ENCODE measurements at regions not wholly inside any gene's neighbourhood (a gene's known extent, or its start where the extent isn't known, plus 50 kb on each side); places are given as distances from the start of the nearest gene placed in this dataset.
"Not testable (repeated sequence)": the region's sequence is repeated elsewhere in the genome, so short reads cannot be mapped to it uniquely, and the experiment has no call there.

DNA sequence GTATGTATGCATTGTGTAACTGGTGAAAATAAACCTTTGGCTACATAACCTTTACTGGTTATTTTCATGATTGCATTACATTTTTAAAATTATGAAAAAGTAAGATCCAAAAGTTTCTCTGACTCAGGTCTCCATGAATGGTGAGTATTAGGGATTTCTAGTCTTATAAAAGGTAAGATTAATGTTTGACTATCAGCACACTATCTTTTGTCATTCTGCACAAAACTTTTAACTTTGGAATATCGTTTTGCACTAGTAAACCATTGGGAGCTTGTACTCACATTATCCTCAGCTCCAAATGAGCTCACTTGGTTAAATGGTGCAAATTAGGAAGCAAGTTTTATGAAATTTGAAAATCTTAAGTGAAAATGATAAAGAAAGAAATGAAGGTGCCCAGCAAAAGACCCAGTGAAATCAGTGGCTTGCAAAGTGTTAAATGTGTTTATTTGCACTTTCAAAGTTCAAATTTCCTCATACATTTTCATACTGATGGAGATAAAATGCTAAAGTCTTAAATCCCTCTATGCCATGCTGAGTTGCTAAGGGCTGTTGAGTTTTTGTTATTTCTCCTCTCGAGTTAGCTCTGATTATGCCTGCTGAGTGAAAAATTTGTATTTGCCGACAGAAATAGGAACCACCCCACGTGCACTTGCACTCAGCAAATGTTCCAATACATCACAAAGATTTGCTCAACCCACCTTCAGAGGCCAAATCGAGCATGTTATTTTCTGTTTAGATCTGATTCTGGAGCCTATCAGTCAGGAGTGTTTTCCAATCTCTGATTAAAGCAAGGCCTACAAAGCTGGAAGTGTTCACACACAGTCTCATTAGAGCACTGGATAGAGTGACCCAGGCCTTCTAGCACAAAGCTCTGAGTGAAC is 885.7 kb downstream of the NR2F1-AS1 start:
- DNase-seq: no peak

DNA sequence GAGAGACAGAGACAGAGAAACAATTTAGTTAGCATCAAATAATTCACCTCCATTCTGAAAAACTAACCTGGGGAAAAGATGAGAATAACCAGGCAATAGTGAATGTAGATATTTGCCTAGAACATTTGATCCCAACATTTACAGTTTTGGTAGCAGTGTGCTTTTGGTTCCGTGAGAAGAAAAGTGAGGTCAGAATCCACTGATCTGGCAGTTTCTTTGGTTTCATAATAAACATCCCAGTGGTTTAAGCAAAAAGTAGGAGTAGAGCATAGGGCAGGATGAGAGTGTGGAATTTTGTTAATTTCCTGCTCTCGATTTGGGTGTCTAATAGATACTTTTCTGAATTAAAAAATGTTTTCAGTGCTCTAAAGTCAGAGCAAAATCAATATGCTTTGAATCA is 887.0 kb downstream of the NR2F1-AS1 start:
- DNase-seq: no peak

DNA sequence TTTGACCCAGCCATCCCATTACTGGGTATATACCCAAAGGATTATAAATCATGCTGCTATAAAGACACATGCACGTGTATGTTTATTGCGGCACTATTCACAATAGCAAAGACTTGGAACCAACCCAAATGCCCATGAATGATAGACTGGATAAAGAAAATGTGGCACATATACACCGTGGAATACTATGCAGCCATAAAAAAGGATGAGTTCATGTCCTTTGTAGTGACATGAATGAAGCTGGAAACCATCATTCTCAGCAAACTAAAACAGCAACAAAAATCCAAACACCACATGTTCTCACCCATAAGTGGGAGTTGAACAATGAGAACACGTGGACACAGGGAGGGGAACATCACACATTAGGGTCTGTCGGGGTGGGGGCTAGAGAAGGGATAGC is 889.1 kb downstream of the NR2F1-AS1 start:
- not testable (repeated sequence) for DNase-seq

DNA sequence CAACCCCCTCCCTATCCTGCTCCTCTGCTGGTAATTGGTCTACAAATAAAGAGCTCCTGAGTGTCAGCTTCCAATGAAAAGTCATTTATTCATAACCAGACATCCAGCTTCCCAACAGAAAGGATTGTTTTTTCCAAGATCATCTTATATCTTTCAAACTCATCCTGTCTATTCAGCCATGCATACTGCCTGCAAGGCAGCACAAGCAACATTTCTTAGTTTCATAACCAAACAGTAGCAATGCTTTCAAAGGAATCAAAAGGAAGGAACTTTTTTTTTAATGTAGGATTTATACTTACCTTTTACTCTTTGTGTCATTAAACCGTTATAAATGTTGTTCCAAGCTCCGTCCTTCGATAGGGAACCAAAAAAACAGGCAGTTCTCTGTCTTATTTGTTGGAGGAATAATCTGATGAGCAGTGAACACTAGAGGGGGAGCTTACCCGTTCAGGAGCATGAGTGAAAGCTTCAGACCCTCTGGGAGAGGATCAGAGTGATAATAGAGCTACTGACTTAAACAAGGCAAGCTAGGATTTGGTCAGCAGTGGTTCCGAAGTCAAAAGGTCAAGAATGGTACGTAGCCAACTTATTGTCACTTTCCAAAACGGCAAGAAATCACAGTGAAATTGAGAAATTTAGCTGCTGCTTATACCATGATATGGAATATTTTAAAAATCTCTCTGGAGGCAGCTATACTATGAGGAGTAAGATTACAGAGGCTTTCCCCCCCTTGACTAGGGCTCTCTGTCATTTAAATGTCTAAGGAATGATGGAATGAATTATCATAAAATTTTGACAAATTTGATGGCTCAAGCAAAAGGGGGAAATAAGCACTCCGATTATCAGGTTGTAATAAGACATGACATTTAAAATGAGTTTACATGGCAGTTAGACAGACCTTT is 892.9 kb downstream of the NR2F1-AS1 start:
- DNase-seq: peak; percentile 60

DNA sequence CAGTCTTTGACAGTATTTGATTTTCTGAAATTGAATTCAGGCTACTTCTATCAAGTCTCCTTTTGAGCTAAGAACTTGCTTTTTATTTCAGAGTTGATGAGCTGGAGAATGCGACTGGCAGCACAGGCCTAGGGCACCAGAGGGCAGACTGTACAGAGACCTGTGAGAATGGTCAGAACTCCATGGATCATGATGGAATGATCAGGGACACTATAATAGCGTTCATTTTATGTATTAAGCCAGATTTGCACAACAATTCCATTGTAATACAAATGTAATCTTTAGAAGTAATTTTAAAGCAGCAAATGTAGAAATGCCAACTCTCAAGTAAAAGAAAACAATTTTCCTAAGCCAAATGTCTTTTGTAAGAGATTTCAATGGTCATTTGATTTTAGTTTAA is 902.4 kb downstream of the NR2F1-AS1 start:
- DNase-seq: no peak

DNA sequence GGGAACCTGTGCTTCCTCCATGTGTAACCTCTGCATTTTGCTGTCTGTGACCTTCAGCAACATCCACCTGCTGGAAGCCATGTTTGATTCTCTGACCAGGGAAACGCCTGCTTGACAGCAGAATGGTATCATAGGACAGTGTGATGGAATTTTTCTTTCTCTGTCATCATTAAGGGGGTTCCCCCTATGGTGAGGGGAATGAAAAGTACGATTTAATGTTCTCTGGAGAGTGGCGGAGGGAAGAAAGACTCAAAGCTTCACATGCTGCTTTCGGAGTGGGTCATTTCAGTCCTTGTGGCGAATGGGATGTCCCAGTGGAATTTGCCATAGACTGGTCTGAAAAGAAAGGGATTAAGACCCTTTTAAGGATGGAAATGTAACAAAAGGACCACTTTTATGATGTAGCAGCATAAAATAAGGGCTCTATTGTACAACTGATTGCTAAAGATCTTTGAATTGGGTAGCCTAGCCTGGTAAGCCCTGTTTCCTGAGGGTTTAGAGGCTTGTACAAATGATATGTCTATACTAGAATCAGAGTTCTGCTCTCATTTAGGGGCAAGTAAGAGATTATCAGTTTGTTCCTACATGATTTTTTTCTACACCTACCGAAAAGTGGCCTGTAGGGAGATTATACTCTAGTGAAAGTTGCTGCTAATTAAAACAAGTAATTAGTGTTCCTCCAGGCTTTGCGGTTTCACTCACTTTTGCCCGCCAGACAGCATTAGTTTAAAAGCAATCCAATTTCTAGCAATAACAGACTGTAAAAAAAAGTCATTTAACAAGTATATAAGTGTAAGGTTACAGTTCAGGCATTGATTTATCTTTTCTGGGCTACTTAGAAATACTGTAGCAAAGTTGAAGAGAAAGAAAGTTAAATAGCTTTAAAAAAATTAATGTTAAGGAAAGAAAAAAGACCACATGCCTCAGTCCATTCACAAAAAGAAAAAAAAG is 904.5 kb downstream of the NR2F1-AS1 start:
- no peak for DNase-seq

DNA sequence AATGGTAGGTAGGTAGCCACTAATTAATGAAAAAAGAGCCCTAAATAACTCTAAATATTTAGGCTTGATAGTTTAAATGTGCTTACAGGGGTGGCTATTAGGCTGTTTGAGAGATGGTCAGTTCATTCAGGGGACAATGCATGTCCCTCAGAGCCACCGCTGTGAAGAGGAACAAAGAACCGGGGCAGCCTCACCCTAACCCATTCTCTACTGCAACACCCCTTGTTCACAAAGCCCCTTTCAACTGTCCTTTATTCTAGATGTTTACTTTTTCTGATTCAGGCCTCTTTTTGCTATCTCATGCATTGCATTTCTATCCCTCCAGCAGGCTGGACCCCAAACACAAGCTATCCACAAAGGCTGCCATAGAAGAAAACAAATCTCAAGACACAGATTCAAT is 906.7 kb downstream of the NR2F1-AS1 start:
- DNase-seq: no peak

DNA sequence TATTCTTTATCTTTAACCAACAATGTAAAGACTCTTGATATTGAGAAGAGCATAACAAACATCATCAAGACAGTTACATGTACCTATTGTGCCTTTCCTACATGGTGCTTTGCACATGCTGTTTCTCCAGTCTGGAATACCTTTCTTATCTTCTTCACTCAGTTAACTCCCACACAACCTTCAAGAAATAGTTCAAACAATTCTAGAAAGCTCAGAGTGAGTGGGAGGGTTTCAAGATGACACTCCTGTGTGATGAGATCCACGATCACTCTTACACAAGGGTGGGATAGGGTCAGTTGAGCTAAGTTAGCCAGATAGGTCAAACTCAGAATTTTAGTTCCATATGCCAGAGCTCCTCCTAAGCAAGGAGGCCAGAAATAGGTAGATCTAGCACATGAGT is 915.5 kb downstream of the NR2F1-AS1 start:
- DNase-seq: no peak

DNA sequence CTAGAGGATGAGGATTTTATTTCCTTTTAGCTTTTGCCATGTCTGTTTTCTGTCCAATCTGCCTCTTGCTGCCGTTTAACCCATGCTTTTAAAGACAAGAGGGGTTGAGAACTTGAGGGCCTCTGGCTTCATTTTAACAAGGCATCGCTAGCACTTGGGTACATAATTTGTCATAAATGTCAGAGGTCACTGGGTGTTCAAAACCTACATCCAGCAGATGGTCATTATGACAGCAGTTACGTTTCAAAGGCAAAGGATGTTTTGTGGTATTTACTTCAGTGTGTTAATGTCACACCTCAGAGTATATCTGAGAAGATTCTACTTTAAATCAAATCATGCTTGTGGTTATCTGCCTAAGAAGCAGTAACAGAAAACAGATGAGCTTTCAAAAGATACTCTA is 918.3 kb downstream of the NR2F1-AS1 start:
- no peak for DNase-seq

DNA sequence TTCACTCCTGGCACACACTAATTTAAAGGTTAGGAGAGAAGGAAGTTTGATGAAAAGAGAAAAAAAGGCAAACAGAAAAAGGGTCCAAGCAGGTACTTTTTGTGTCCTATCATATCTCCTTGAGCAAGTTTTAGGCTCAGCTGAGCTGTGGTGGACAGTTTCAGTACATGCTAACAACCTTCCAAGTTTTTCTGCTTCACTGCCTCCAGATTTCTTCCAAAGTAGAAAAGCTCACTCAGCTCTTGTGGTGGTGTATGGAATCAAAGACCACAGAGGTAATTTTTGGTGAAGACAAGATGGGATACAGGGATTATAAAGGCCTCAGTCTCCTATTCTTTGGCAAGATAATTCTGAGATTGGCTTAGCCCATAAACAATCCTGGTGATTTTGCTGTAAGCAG is 921.8 kb downstream of the NR2F1-AS1 start:
- DNase-seq: no peak

DNA sequence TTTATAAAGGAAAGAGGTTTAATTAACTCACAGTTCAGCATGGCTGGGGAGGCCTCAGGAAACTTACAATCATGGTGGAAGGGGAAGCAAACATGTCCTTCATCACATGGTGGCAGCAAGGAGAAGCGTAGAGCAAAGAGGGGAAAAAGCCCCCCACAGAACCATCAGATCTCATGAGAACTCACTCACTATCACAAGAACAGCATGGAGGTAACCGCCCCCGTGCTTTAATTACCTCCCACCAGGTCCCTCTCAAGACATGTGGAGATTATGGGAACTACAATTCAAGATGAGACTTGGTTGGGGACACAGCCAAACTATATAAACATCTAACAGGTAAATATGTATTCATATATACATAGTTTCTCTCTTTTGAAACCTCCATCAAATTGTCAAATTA is 926.4 kb downstream of the NR2F1-AS1 start:
- DNase-seq: not testable (repeated sequence)

DNA sequence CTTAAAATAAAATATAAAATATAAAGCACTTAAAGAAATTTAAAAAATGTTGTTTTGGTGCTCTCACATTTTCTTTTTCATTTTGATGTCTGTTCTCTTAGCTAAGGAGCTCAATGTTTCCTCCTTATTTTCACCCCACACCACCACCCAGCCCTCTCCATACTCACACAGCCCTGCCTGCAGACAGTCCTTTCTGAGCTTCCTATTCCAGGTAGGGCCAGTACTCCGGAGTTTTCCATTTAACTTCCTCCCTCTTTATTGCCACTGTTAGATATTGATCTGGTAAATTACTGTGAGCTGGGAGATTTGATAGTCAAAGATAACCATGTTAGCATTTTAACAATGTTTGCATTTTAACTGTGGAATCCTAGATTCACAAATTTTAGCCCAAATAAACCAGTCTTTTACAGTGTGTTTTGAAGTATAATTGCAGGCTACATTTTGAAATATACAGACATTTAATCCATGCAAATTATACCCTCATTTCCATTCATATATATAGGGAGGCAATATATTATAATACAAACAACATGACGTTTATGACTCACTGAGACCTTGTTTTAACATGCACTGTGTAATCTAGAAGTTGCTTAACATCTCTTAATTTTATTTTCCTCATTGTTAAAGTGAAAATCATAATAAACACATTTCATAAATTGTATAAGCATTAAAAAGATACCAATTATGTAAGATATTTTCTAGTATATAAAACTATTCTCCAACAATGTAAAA is 927.1 kb downstream of the NR2F1-AS1 start:
- DNase-seq: no peak

DNA sequence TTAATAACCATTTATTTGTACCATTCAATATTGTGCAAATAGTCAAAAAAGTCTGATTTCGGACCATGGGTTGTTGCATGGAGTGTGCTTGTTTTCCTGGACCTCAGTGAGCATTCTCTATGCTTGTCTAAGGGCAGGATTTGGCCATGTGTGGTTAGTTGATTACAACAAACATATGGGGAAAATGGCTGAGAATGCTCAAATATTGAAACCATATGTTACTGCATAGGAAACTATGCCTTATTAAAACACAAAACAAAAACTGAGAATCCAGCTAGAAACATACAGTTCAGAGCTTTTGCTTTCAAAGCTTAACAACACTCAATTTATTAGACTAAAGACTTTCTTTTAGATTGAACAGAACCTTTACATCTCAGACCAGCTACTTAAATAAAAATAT is 928.3 kb downstream of the NR2F1-AS1 start:
- DNase-seq: no peak

DNA sequence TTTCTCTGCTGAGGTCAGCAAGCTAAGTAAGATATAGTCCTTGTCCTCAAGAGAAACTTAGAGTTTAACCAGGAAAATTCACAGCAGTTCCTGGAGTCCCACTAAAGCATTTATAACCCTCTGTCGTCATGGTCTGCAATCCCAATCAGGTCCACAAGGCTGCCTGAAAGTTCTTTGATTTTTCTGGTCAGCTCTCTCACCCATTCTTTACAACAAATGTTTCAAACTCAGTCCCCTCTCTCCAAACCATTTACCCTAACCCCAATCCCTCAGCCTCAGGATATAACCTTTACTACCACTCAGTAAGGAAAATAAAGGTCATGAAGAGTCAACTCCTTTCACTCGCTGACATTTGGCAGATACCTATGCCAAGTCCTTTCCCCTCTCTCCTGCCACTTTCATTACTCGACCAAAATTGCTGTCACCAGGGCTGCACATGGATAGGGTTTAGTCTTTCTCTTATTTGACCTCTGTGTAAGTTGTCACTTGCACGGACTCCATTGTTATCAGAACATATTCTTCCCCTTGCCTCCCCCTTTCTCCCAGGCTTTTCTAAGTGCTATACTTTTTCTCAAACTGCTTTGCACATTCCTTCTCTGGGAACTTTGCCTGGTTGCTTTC is 936.6 kb downstream of the NR2F1-AS1 start:
- no peak for DNase-seq

DNA sequence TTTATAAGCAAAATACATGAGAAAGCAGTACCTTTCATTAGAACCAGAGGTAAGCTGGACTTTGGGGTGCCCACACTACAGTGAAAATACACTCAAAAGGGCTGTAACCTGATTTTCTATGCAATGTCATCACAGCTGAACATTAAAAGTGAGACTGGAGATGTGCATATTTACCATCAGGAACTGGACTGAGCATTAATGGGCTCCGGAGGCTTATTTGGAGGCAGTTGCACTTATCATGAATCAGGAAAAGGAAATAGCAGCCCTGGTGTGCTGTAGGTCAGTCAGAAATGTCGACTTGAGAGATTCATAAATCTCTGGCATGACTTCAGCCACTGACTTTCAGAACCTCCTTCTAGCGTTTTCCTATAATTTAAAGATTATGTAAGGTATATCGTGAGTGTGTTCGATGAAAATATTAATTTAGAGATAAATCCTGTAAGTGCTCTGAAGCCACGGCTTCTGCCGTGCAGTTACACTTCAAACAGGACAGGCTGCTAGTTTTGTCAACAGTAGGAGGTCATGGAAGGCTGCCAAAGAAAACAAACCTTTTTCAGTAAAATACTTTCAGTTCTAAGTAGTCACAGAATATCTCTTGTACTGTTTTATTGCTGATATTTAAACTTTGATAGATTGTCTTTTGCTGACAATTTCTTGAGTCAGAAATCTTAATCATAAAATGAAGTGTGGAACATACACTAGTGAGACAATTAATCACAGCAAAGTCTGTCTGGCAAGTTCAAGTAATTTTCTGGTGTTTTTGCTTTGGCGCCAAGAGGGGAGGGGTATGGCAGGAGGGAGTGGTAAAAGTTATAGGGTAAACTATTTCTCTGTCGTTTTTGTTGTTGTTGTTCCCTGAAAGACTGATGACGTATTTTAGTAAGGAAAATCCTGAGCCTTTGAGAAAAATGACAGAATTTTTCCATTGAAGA is 939.7 kb downstream of the NR2F1-AS1 start:
- peak; percentile 93 for DNase-seq

DNA sequence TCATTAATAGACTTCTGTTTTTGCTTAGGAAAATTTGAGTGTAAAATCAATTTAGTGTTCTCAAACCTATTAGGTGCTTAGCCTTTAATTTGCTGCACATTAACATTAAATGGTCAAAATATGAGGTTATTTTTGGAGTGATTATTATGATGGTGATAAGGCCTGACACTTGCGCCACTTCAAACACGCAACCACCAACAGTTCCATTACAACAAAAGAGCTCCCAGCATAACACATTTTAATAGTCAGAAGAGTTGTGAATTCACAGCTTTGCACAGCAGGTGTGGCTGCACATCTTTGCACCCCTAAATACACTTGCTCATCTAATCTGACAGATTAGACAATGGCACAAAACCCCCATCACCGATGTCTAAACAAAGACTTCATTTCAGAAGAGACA is 940.7 kb downstream of the NR2F1-AS1 start:
- DNase-seq: no peak

DNA sequence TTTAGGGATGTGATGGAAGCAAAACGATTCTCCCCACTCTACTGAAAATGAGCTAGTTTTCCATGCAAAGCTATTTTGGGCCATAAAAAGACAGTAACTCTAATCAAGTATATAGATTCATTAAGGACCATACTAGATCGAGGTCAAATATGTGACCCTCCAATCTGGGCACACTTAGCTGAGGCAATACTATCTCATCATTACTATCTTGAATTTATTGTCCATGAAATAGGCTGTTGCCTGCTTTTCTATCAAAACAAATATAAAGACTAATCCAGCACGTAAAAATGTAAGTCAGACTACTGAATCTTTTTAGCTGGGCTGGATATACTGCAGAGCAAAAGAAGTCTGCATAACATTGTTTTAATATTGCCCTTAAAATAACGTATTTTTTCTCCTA is 943.1 kb downstream of the NR2F1-AS1 start:
- no peak for DNase-seq

DNA sequence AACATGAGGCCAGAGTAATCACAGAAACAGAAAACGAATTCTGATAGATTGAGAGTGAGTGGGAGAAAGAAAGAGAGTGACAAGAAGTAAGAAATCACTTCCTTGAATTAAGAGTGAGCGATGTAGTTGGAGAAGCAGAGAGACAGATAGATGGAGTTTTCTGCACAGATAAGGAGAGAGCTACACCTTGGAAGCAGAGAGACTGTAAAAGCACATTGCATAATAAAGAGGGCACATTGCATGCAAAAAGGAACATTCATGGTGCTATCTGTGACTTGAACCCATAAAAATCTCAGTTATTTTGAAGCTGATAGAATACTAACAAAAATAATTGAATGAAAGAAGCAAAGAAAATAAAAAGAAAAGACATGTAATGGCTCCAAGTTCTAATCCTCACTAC is 943.8 kb downstream of the NR2F1-AS1 start:
- no peak for DNase-seq

DNA sequence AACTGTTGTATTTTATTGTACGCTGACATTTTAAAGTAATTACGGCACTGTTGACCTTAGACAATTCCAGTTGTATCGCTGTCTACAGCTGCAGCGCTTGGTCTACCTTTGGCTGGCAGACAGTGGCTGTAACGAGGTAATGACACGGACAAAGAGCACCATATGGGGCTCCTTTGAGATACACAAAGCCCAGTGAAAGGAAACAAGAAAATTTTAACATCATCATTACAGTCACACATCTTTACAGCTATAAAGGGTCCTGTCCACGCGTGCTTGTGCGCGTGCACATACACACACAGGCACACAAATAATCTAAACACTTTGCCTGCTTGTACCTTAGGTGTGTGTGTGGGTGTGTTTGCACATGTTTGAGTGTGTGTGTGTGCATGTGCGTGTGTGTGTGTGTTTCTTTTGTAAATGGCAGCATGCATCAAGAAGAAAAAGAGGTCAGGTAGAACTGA is 946.0 kb downstream of the NR2F1-AS1 start:
- no peak for DNase-seq

All from renal pelvis (tissue), 1 donor.